HFF-Myc (cell line): ENCODE measurements at regions not wholly inside any gene's neighbourhood (a gene's known extent, or its start where the extent isn't known, plus 50 kb on each side); places are given as distances from the start of the nearest gene placed in this dataset.
"Not testable (repeated sequence)": the region's sequence is repeated elsewhere in the genome, so short reads cannot be mapped to it uniquely, and the experiment has no call there.

Source experiments
- DNase-seq: peaks from one replicate; pipeline ENCODE4 v3.0.0-alpha.2; 2011; ENCODE audit warnings: low read depth; ENCODE audit errors: extremely low read depth
- H3K4me3 ChIP-seq: replicated peaks from 2 replicates; pipeline ENCODE4 v1.5.1; 2011; ENCODE audit warnings: low read depth, mild to moderate bottlenecking, control low read depth, low read length
- TF ChIP-seq, protein P1 (sequence below): IDR thresholded peaks from 2 replicates; pipeline ENCODE4 v1.5.1; 2012; ENCODE audit warnings: mild to moderate bottlenecking, low read depth, low read length, control low read depth; ENCODE audit errors: missing control alignments

DNA sequence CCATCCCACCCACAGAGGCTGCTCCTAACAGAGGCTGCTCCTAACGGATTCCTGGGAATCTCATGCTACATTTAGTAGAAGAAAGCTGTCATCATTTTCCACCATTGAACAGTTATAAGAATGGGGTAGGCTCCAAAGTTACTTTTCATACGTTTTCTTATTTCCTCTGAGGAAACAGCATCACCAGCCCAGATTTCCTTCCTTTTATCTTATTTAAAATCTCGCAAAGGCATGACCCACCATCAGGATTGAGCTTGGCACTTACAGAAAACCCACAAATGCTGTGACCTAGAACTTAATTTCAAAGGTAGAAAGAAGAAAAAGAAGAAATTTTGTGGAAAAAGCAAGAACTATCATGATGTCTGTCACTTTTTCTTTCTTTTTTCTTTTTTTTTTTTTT lies 168.0 kb downstream of the LY86 start:
- H3K4me3 ChIP-seq: no peak overlapping the region
- TF ChIP-seq, protein P1, sequence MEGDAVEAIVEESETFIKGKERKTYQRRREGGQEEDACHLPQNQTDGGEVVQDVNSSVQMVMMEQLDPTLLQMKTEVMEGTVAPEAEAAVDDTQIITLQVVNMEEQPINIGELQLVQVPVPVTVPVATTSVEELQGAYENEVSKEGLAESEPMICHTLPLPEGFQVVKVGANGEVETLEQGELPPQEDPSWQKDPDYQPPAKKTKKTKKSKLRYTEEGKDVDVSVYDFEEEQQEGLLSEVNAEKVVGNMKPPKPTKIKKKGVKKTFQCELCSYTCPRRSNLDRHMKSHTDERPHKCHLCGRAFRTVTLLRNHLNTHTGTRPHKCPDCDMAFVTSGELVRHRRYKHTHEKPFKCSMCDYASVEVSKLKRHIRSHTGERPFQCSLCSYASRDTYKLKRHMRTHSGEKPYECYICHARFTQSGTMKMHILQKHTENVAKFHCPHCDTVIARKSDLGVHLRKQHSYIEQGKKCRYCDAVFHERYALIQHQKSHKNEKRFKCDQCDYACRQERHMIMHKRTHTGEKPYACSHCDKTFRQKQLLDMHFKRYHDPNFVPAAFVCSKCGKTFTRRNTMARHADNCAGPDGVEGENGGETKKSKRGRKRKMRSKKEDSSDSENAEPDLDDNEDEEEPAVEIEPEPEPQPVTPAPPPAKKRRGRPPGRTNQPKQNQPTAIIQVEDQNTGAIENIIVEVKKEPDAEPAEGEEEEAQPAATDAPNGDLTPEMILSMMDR: no peak
- no peak for DNase-seq

DNA sequence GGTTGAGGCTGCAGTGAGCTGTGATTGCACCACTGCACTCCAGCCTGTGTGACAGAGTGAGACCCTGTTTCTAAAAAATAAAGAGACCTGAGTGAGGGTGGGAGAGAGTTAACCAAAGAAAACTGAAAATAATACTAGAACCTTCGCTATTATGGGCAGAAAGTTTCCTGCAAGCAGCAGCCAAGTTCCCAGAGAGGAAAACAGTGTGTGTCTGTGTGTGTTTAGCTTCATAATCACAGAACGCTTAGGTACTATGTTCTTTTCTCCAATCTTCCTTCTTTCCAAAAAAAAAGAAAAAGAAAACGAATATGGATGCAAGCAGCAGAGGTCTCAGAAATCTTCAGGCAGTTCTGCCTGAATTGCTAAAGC lies 170.0 kb downstream of the LY86 start:
- TF ChIP-seq, protein P1: no peak
- no peak overlapping the region for H3K4me3 ChIP-seq
- DNase-seq: no peak

DNA sequence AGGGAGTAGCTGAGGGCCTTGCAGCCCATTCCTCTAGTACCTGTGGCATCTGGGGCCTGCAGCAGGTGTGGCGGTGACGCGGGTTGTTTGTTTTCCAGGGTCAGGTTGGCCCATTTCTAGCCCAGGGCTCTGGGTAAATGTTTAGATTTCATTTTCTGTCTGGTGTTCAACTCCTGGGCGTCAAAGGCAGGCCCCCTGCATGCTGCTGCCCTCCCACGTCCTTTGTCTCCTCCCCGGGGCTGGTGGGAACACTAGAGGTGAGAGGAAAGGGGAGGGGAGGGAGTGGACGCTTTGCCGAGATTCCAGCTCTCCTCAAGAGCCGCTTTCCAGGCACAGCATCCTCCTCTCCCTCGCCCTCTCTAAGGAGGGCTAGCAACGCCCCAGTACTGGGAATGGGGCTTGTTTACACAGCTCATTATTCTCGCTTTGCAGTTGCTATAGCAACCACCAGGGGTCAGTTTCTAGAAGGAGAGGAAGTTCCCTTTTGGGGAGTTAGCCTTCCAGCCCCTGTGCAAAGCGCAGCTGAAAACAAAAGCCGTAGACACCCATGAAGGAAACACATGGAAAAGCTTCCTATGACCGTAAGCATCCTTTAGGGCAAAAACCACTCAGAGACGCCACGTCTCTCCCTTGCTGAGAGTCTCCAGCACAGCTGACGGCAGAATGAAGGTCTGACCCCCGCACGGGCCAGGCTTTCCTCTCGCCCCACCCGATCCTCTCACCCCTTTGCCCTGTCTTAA lies 170.6 kb downstream of the LY86 start:
- no peak overlapping the region for H3K4me3 ChIP-seq
- peak; percentile 48 for DNase-seq
- TF ChIP-seq, protein P1: peak; percentile 69

DNA sequence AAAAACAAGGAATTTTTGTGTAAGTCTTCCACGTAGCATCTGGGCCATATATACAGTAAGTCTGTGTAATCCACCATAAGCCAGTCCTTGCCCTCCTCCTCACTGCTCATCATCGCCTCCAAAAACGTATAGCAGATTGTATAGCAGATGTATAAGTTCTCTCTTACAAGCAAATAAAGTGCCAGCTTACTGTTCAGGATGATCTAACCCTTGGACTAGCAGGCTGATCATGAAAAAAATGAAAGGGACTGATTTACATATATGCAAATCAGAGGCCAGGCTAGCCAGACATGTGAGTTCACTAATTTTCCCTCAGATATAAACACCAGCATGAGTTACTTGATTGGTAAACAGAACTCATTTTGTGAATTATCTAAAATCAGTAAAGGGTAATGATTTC lies 171.5 kb downstream of the LY86 start:
- DNase-seq: no peak
- no peak overlapping the region for H3K4me3 ChIP-seq
- TF ChIP-seq, protein P1: no peak

DNA sequence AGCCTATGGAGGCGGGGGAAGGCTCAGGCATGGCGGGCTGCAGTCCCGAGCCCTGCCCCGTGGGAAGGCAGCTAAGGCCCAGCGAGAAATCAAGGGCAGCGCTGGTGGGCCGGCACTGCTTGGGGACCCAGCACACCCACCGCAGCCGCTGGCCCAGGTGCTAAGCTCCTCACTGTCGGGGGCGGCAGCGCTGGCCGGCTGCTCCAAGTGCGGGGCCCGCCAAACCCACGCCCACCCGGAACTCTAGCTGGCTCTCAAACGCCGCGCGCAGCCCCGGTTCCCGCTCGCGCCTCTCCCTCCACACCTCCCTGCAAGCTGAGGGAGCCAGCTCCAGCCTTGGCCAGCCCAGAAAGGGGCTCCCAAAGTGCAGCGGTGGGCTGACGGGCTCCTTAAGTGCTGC lies 174.0 kb downstream of the LY86 start:
- H3K4me3 ChIP-seq, DNase-seq: not testable (repeated sequence)

DNA sequence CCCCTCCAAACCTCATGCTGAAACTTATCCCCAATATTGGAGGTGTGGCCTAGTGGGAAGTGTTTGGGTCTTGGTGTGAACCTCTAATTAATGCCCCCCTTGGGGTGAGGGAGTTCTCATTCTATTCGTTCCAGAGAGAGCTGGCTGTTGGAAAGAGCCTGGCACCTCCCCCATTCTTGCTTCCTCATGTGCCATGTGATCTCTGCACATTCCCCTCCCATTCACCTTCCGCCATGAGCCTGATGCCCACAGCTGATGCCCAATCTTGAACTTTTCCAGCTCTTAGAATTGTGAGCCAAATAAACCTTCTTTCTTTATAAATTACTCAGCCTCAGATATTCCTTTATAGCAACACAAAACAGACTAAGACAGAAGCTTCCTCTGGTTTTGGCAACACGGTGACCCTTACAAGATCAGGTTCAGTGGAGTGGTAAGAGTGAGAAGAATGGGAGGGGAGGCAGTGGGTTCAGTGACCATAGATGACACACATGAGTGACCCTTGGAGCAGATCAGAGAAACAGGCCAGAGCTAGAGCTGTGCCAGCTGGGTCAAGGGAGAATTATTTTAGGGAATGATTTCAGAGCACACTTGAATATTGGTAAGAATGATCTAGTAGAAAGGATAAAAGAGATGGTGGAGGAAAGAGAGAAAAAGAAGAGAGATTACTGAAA lies 176.4 kb downstream of the LY86 start:
- TF ChIP-seq, protein P1: no peak
- H3K4me3 ChIP-seq: no peak overlapping the region
- DNase-seq: no peak

DNA sequence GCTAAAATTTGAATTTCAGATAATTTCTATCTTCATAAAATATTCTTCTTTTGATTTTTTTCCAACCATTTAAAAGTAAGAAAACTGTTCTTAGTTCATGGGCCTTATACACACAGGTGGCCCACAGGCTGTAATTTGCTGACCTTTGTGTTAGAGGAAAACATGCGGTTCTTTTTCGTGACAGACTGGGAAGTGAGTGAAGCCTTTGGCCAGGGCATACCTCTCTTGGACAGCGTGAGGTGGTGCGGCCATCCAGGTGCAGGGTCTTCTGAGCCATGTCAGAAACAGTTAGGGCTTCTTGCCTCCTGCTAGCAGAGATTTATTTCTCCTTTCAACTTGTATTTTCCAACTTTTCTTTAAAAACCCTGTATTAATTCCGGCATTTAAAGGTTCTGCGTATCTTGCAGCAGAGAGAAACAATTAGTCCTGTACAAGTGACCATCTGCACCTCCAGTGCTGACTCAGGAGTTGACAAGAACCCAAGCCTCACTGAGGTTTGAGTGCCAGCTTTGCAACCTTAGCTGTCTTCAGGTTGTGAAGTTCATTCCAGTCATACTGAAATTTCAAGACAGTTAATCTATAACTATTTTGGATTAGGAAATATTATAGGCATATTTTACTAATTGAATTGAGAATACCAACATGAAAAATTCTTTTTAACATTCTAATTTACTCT lies 177.8 kb downstream of the LY86 start:
- H3K4me3 ChIP-seq: no peak overlapping the region
- TF ChIP-seq, protein P1: no peak
- no peak for DNase-seq
